HFFc6 (cell line): ENCODE measurements at regions not wholly inside any gene's neighbourhood (a gene's known extent, or its start where the extent isn't known, plus 50 kb on each side); places are given as distances from the start of the nearest gene placed in this dataset.

Experiments
- DNase-seq: peaks from one replicate; pipeline ENCODE4 v3.0.0-alpha.2; 2018
- H3K27ac Mint-ChIP-seq: 2 replicates; pipeline ENCODE4 v1.8.0; 2020; ENCODE audit warnings: mild to moderate bottlenecking, mixed read lengths
- H3K27me3 Mint-ChIP-seq: 2 replicates; pipeline ENCODE4 v1.8.0; 2021; ENCODE audit warnings: mild to moderate bottlenecking, moderate library complexity, mixed read lengths; ENCODE audit not compliant: insufficient read depth
- H3K36me3 Mint-ChIP-seq: 2 replicates; pipeline ENCODE4 v1.8.0; 2021; ENCODE audit warnings: low read depth, mixed read lengths
- H3K4me1 Mint-ChIP-seq: 2 replicates; pipeline ENCODE4 v1.8.0; 2020; ENCODE audit warnings: low read depth, mixed read lengths
- H3K4me3 Mint-ChIP-seq: 2 replicates; pipeline ENCODE4 v1.8.0; 2020; ENCODE audit warnings: mild to moderate bottlenecking, moderate library complexity, mixed read lengths
- H3K9me3 Mint-ChIP-seq: 2 replicates; pipeline ENCODE4 v1.8.0; 2020; ENCODE audit warnings: mild to moderate bottlenecking, mixed read lengths
- CTCF ChIP-seq: fragments of 200-600 bp; sonication (generic); IDR thresholded peaks from 2 replicates; pipeline ENCODE4 v1.5.0; 2021; ENCODE audit warnings: antibody characterized with exemption, mild to moderate bottlenecking

- H3K36me3 Mint-ChIP-seq = no peaks in the 10 kb centered on the region
- TF ChIP-seq CTCF = no peak
- H3K9me3 Mint-ChIP-seq = peaks cover 6% of the 10 kb centered on the region; the same call in 1 of the 2 replicates
Observed at GRCh38 chr1:239301251-239301650, 85.1 kb upstream of the CHRM3 start.

GRCh38 chr1:239297910-239298309 is 88.5 kb upstream of the CHRM3 start:
- H3K27me3 Mint-ChIP-seq = no peaks in the 10 kb centered on the region
- no peak for TF ChIP-seq CTCF
- no peak overlapping the region for H3K4me3 Mint-ChIP-seq
- H3K9me3 Mint-ChIP-seq = peaks cover 6% of the 10 kb centered on the region; the same call in 1 of the 2 replicates
- DNase-seq = no peak
- H3K27ac Mint-ChIP-seq = no peak overlapping the region
- no peaks in the 10 kb centered on the region for H3K4me1 Mint-ChIP-seq
- no peaks in the 10 kb centered on the region for H3K36me3 Mint-ChIP-seq

More at GRCh38 chr1:239301251-239301650, 85.1 kb upstream of the CHRM3 start:
- DNase-seq = no peak
- Mint-ChIP-seq H3K4me3 (no peak overlapping the region), H3K27ac (no peak overlapping the region), H3K4me1 (no peaks in the 10 kb centered on the region), H3K27me3 (no peaks in the 10 kb centered on the region)

GRCh38 chr1:239293350-239294110 is 92.8 kb upstream of the CHRM3 start:
- Mint-ChIP-seq H3K27me3 (no peaks in the 10 kb centered on the region), H3K9me3 (peaks cover 12% of the 10 kb centered on the region; the same call in 1 of the 2 replicates), H3K4me1 (peaks cover 17% of the 10 kb centered on the region; the same call in 1 of the 2 replicates), H3K27ac (no peak overlapping the region), H3K36me3 (no peaks in the 10 kb centered on the region), H3K4me3 (no peak overlapping the region)
- no peak for TF ChIP-seq CTCF
- no peak for DNase-seq

GRCh38 chr1:239288820-239289554 is 97.4 kb upstream of the CHRM3 start:
- peaks cover 6% of the 10 kb centered on the region; the same call in 1 of the 2 replicates for H3K36me3 Mint-ChIP-seq
- peak overlapping the region; percentile 9; the same call in 1 of the 2 replicates for H3K4me3 Mint-ChIP-seq
- DNase-seq = peak; percentile 58
- H3K4me1 Mint-ChIP-seq = peaks cover 33% of the 10 kb centered on the region; the same call in 1 of the 2 replicates
- no peaks in the 10 kb centered on the region for H3K27me3 Mint-ChIP-seq
- H3K27ac Mint-ChIP-seq = peak overlapping the region; percentile 84
- peaks cover 21% of the 10 kb centered on the region for H3K9me3 Mint-ChIP-seq
- TF ChIP-seq CTCF = no peak

- H3K36me3 Mint-ChIP-seq = peaks cover 6% of the 10 kb centered on the region; the same call in 1 of the 2 replicates
- no peak overlapping the region for H3K4me3 Mint-ChIP-seq
- peaks cover 21% of the 10 kb centered on the region for H3K9me3 Mint-ChIP-seq
- TF ChIP-seq CTCF = no peak
- DNase-seq = no peak
- H3K27ac Mint-ChIP-seq = peak overlapping the region; percentile 9; the same call in 1 of the 2 replicates
- H3K4me1 Mint-ChIP-seq = peaks cover 33% of the 10 kb centered on the region; the same call in 1 of the 2 replicates
- no peaks in the 10 kb centered on the region for H3K27me3 Mint-ChIP-seq
Observed at GRCh38 chr1:239287296-239287695, 99.1 kb upstream of the CHRM3 start.
